IMR-90 (cell line): ENCODE measurements at regions not wholly inside any gene's neighbourhood (a gene's known extent, or its start where the extent isn't known, plus 50 kb on each side); places are given as distances from the start of the nearest gene placed in this dataset.

ENCODE experiments used
- ATAC-seq: fragments of 200-7000 bp; cut with Tn5 transposase; 2 replicates; pipeline ENCODE4 v1.9.1; 2020; ENCODE audit warnings: low read depth, mild to moderate bottlenecking, moderate library complexity
- BruUV-seq: library from RNA; stranded (reverse); fragments of 400-500 nt; replicated peaks from 2 replicates; lab custom pipeline; 2021; lab: Mats Ljungman, UMichigan
- CTCF ChIA-PET: fragments of 300-600 bp; formaldehyde crosslinking; extraction: SDS; loops from one replicate; lab custom pipeline; 2021; ENCODE audit warnings: antibody characterized with exemption; lab: Yijun Ruan, JAX
- POLR2A ChIA-PET: fragments of 300-600 bp; sonication (Branson Sonifier 250); formaldehyde crosslinking; loops from one replicate; lab custom pipeline; 2022; ENCODE audit warnings: antibody characterized with exemption; ENCODE audit not compliant: unreplicated experiment; lab: Charles Lee
- DNase-seq: peaks from one replicate; pipeline ENCODE4 v3.0.0; 2013
- H2AFZ ChIP-seq: replicated peaks from 2 replicates; pipeline ENCODE3; 2013; ENCODE audit warnings: low read length, mild to moderate bottlenecking; ENCODE audit not compliant: poor library complexity
- H2AK5ac ChIP-seq: 2 replicates; pipeline ENCODE4 v1.6.1; 2013; ENCODE audit warnings: low read depth, low read length, inconsistent platforms
- H2AK9ac ChIP-seq: replicated peaks from 2 replicates; pipeline ENCODE3; 2013; ENCODE audit warnings: mild to moderate bottlenecking, low read depth, low read length, moderate library complexity; ENCODE audit not compliant: poor library complexity
- H2BK120ac ChIP-seq: 2 replicates; pipeline ENCODE4 v1.6.1; 2013; ENCODE audit warnings: low read depth, low read length, inconsistent platforms
- H2BK15ac ChIP-seq: 3 replicates; pipeline ENCODE4 v1.6.1; 2013; ENCODE audit warnings: low read depth, low read length, inconsistent platforms
- H2BK20ac ChIP-seq: 2 replicates; pipeline ENCODE4 v1.6.1; 2013; ENCODE audit warnings: low read depth, mild to moderate bottlenecking, inconsistent platforms, low read length, moderate library complexity
- H2BK5ac ChIP-seq: 2 replicates; pipeline ENCODE4 v1.6.1; 2013; ENCODE audit warnings: mild to moderate bottlenecking, low read depth, low read length, inconsistent platforms; ENCODE audit not compliant: poor library complexity, severe bottlenecking
- H3K14ac ChIP-seq: replicated peaks from 2 replicates; pipeline ENCODE4 v1.6.1; 2013; ENCODE audit warnings: low read depth, low read length, inconsistent platforms
- H3K18ac ChIP-seq: 2 replicates; pipeline ENCODE4 v1.6.1; 2013; ENCODE audit warnings: low read depth, low read length, control low read depth
- H3K23ac ChIP-seq: 2 replicates; pipeline ENCODE4 v1.6.1; 2013; ENCODE audit warnings: low read depth, low read length, inconsistent platforms
- H3K27ac ChIP-seq: 2 replicates; pipeline ENCODE4 v1.5.1; 2013; ENCODE audit warnings: mild to moderate bottlenecking, control low read depth, low read length; ENCODE audit not compliant: insufficient read depth
- H3K27me3 ChIP-seq: 2 replicates; pipeline ENCODE4 v1.6.1; 2013; ENCODE audit warnings: low read length; ENCODE audit not compliant: control insufficient read depth, insufficient read depth
- H3K36me3 ChIP-seq: 2 replicates; pipeline ENCODE4 v1.6.1; 2013; ENCODE audit warnings: low read length, mixed read lengths; ENCODE audit not compliant: control insufficient read depth, insufficient read depth
- H3K4ac ChIP-seq: 2 replicates; pipeline ENCODE4 v1.6.1; 2013; ENCODE audit warnings: low read depth, low read length, inconsistent platforms
- H3K4me1 ChIP-seq: 2 replicates; pipeline ENCODE4 v1.6.1; 2013; ENCODE audit warnings: low read length, mixed read lengths; ENCODE audit not compliant: control insufficient read depth, insufficient read depth
- H3K4me2 ChIP-seq: 2 replicates; pipeline ENCODE4 v1.6.1; 2013; ENCODE audit warnings: low read depth, mild to moderate bottlenecking, control low read depth, low read length, moderate library complexity
- H3K4me3 ChIP-seq: 2 replicates; pipeline ENCODE4 v1.5.1; 2013; ENCODE audit warnings: low read depth, mild to moderate bottlenecking, control low read depth, low read length, moderate library complexity; ENCODE audit not compliant: insufficient read depth
- H3K56ac ChIP-seq: 2 replicates; pipeline ENCODE4 v1.6.1; 2013; ENCODE audit warnings: low read length, inconsistent platforms; ENCODE audit not compliant: insufficient read depth; ENCODE audit errors: extremely low read depth
- H3K79me1 ChIP-seq, 2 experiments: 2 replicates each; pipeline ENCODE4 v1.6.1; 2013; ENCODE audit warnings: low read length in 2 of 2, inconsistent platforms in 1 of 2, low read depth in 1 of 2
- H3K9ac ChIP-seq: 2 replicates; pipeline ENCODE4 v1.6.1; 2013; ENCODE audit warnings: low read depth, low read length, control low read depth
- H3K9me1 ChIP-seq: 2 replicates; pipeline ENCODE4 v1.6.1; 2013; ENCODE audit warnings: low read length, inconsistent platforms; ENCODE audit not compliant: insufficient read depth
- H3K9me3 ChIP-seq: 2 replicates; pipeline ENCODE4 v1.6.1; 2013; ENCODE audit warnings: low read length; ENCODE audit not compliant: control insufficient read depth, insufficient read depth
- H4K20me1 ChIP-seq: 2 replicates; pipeline ENCODE4 v1.6.1; 2013; ENCODE audit warnings: low read length, inconsistent platforms; ENCODE audit not compliant: insufficient read depth
- H4K5ac ChIP-seq: 2 replicates; pipeline ENCODE4 v1.6.1; 2013; ENCODE audit warnings: mild to moderate bottlenecking, low read depth, low read length, control low read depth
- H4K8ac ChIP-seq, 2 experiments: 2 replicates each; pipeline ENCODE4 v1.6.1; 2013; ENCODE audit warnings: low read depth in 2 of 2, low read length in 2 of 2, control low read depth in 1 of 2, inconsistent platforms in 1 of 2
- H4K91ac ChIP-seq: 2 replicates; pipeline ENCODE4 v1.6.1; 2013; ENCODE audit warnings: low read depth, low read length, inconsistent platforms; ENCODE audit not compliant: insufficient read depth
- BHLHE40 ChIP-seq: fragments of 150-350 bp; IDR thresholded peaks from 2 replicates; pipeline ENCODE4 v1.6.1; 2016; ENCODE audit warnings: mild to moderate bottlenecking, low read depth, low read length
- CEBPB ChIP-seq: IDR thresholded peaks from 2 replicates; pipeline ENCODE4 v1.6.1; 2012; ENCODE audit warnings: low read depth, low read length, improper control_type of control experiment
- CHD1 ChIP-seq: IDR thresholded peaks from 2 replicates; pipeline ENCODE4 v1.6.1; 2012; ENCODE audit warnings: low read depth, low read length, improper control_type of control experiment
- CTCF ChIP-seq: conservative IDR thresholded peaks from 2 replicates; pipeline ENCODE4 v1.5.1; 2012; ENCODE audit warnings: mild to moderate bottlenecking, low read depth, low read length, improper control_type of control experiment
- ELK1 ChIP-seq: fragments of 150-350 bp; IDR thresholded peaks from 2 replicates; pipeline ENCODE4 v1.6.1; 2016; ENCODE audit warnings: low read depth, mild to moderate bottlenecking, low read length, moderate library complexity, borderline replicate concordance
- FOS ChIP-seq: fragments of 150-350 bp; IDR thresholded peaks from 2 replicates; pipeline ENCODE4 v1.6.1; 2016; ENCODE audit warnings: low read depth, low read length
- MAFK ChIP-seq: IDR thresholded peaks from 2 replicates; pipeline ENCODE4 v1.6.1; 2012; ENCODE audit warnings: low read depth, low read length, improper control_type of control experiment
- MAZ ChIP-seq: IDR thresholded peaks from 2 replicates; pipeline ENCODE4 v1.6.1; 2012; ENCODE audit warnings: low read depth, mild to moderate bottlenecking, low read length, improper control_type of control experiment, moderate library complexity, borderline replicate concordance
- POLR2A ChIP-seq: IDR thresholded peaks from 2 replicates; pipeline ENCODE4 v1.6.1; 2012; ENCODE audit warnings: mild to moderate bottlenecking, low read depth, low read length
- RFX5 ChIP-seq: IDR thresholded peaks from 2 replicates; pipeline ENCODE4 v1.8.0; 2012; ENCODE audit warnings: low read depth, mild to moderate bottlenecking, low read length, moderate library complexity
- SMC3 ChIP-seq: fragments of 150-350 bp; IDR thresholded peaks from 2 replicates; pipeline ENCODE4 v1.6.1; 2016; ENCODE audit warnings: low read depth, mild to moderate bottlenecking, antibody characterized with exemption, low read length, moderate library complexity
- USF2 ChIP-seq: fragments of 150-350 bp; IDR thresholded peaks from 2 replicates; pipeline ENCODE4 v1.6.1; 2017; ENCODE audit warnings: mild to moderate bottlenecking, antibody characterized with exemption, low read length, low read depth
- WGBS, 2 experiments: methylation state at CpG; one replicate each; pipeline versions ENCODE4 v1.1.5 to v1.1.7; 2013; ENCODE audit warnings: missing lambda C conversion rate in 2 of 2; ENCODE audit not compliant: insufficient read length in 1 of 2; ENCODE audit errors: extremely low coverage in 2 of 2; 5-methylcytosine and 5-hydroxymethylcytosine counted together
- dilution Hi-C: fragments of 300-500 bp; cut with HindIII; formaldehyde crosslinking; loops from one replicate; pipeline ENCODE4 v1.14.3; 2018; ENCODE audit warnings: low sequenced_read_pairs; ENCODE audit not compliant: unreplicated experiment
- in situ Hi-C: fragments of 300-500 bp; cut with MboI; formaldehyde crosslinking; loops from 3 replicates; pipeline ENCODE4 v1.14.3; 2019; ENCODE audit warnings: low sequenced_read_pairs, inconsistent platforms, mixed read lengths
- intact Hi-C: fragments of 100-400 bp; cut with micrococcal nuclease; formaldehyde crosslinking; loops from 2 replicates; pipeline ENCODE4 v1.10.0; 2022

- dilution Hi-C loops: no loop called here
- intact Hi-C loops: no loop called here
- Histone ChIP-seq H3K27me3 (no peaks in the 10 kb centered on the region), H3K79me1 (no peaks in the 10 kb centered on the region), H2BK20ac (no peak overlapping the region), H2BK5ac (no peak overlapping the region), H4K91ac (no peak overlapping the region), H2AFZ (no peak overlapping the region), H4K20me1 (no peaks in the 10 kb centered on the region), H3K9me1 (no peaks in the 10 kb centered on the region), H2AK9ac (no peak overlapping the region), H4K8ac (no peak overlapping the region), H3K14ac (no peak overlapping the region), H2BK15ac (no peak overlapping the region), H3K18ac (no peak overlapping the region), H4K5ac (no peak overlapping the region), H3K36me3 (no peaks in the 10 kb centered on the region), H3K56ac (no peak overlapping the region), H3K4ac (no peak overlapping the region), H2BK120ac (no peak overlapping the region), H3K23ac (no peak overlapping the region), H3K9ac (no peak overlapping the region), H3K27ac (no peak overlapping the region), H2AK5ac (no peak overlapping the region), H3K9me3 (no peaks in the 10 kb centered on the region), H3K4me2 (no peak overlapping the region), H3K4me1 (no peaks in the 10 kb centered on the region), H3K4me3 (no peak overlapping the region)
- no TSS peak for BruUV-seq
- ChIA-PET POLR2A (no interaction called here), CTCF (no interaction called here)
- ATAC-seq: no peak
- DNase-seq: no peak
- in situ Hi-C loops: no loop called here
- WGBS, 2 experiments: no CpG with 5 or more reads among the region's 2 CpGs
- no peak for TF ChIP-seq SMC3
- no peak for TF ChIP-seq CHD1
- no peak for TF ChIP-seq BHLHE40
- TF ChIP-seq CTCF: no peak
- TF ChIP-seq FOS: no peak
- TF ChIP-seq RFX5: no peak
- no peak for TF ChIP-seq MAFK
- no peak for TF ChIP-seq ELK1
- TF ChIP-seq CEBPB: no peak
- TF ChIP-seq USF2: no peak
- TF ChIP-seq MAZ: no peak
- TF ChIP-seq POLR2A: no peak
Measured at GRCh38 chr1:88357729-88358128, 326.3 kb upstream of the PKN2 start.
